Breast epithelium (tissue), 3 donors: ENCODE measurements at regions not wholly inside any gene's neighbourhood (a gene's known extent, or its start where the extent isn't known, plus 50 kb on each side); places are given as distances from the start of the nearest gene placed in this dataset.

Experiments
- CTCF ChIP-seq, 3 donors: fragments of 450-650 bp; IDR thresholded peaks; one replicate each; pipeline ENCODE4 v1.5.1; 2016 to 2017; ENCODE audit warnings: antibody characterized with exemption in 3 of 3, mild to moderate bottlenecking in 3 of 3, moderate library complexity in 3 of 3
- POLR2A ChIP-seq: fragments of 450-650 bp; IDR thresholded peaks from one replicate; pipeline ENCODE4 v1.6.1; 2016; ENCODE audit warnings: antibody characterized with exemption, mild to moderate bottlenecking, moderate library complexity
- POLR2AphosphoS5 ChIP-seq, 3 donors: sonication (generic); formaldehyde crosslinking; IDR thresholded peaks; one replicate each; pipeline ENCODE4 v1.6.1; 2017; ENCODE audit warnings: antibody characterized with exemption in 3 of 3

GRCh38 chr3:86225461-86225860, 765.5 kb downstream of the VGLL3 start:
- TF ChIP-seq CTCF (IDR thresholded peaks at IDR 0.05), result no peak
- TF ChIP-seq POLR2AphosphoS5 (IDR thresholded peaks at IDR 0.05), result no peak
- TF ChIP-seq POLR2A, result no peak
